ENCODE measurements at regions not wholly inside any gene's neighbourhood (a gene's known extent, or its start where the extent isn't known, plus 50 kb on each side); places are given as distances from the start of the nearest gene placed in this dataset.

- TF ChIP-seq, protein P1, sequence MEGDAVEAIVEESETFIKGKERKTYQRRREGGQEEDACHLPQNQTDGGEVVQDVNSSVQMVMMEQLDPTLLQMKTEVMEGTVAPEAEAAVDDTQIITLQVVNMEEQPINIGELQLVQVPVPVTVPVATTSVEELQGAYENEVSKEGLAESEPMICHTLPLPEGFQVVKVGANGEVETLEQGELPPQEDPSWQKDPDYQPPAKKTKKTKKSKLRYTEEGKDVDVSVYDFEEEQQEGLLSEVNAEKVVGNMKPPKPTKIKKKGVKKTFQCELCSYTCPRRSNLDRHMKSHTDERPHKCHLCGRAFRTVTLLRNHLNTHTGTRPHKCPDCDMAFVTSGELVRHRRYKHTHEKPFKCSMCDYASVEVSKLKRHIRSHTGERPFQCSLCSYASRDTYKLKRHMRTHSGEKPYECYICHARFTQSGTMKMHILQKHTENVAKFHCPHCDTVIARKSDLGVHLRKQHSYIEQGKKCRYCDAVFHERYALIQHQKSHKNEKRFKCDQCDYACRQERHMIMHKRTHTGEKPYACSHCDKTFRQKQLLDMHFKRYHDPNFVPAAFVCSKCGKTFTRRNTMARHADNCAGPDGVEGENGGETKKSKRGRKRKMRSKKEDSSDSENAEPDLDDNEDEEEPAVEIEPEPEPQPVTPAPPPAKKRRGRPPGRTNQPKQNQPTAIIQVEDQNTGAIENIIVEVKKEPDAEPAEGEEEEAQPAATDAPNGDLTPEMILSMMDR (IDR thresholded peaks at IDR 0.05): no peak
- TF ChIP-seq POLR2AphosphoS5 (IDR thresholded peaks at IDR 0.05): no peak
Observed at GRCh38 chr3:104982130-104982529, 384.6 kb upstream of the ALCAM start.
